Type B pancreatic cell (in vitro differentiated cells): ENCODE measurements at regions not wholly inside any gene's neighbourhood (a gene's known extent, or its start where the extent isn't known, plus 50 kb on each side); places are given as distances from the start of the nearest gene placed in this dataset.
A peak's percentile ranks its signal among the peaks of the same experiment; 100 is the strongest.

Source experiments
- DNase-seq: peaks from one replicate; pipeline ENCODE4 v3.0.0; 2021; ENCODE audit warnings: mixed read lengths; ENCODE audit not compliant: unreplicated experiment; ENCODE audit errors: extremely low spot score
- H3K27ac Mint-ChIP-seq: 2 replicates; pipeline ENCODE4 v1.8.0; 2021; ENCODE audit warnings: mild to moderate bottlenecking, mixed read lengths
- H3K27me3 Mint-ChIP-seq: 2 replicates; pipeline ENCODE4 v1.8.0; 2021; ENCODE audit warnings: mixed read lengths
- H3K36me3 Mint-ChIP-seq: 2 replicates; pipeline ENCODE4 v1.8.0; 2021; ENCODE audit warnings: mixed read lengths
- H3K4me1 Mint-ChIP-seq: one replicate; pipeline ENCODE4 v1.8.0; 2021; ENCODE audit warnings: mixed read lengths; ENCODE audit not compliant: unreplicated experiment
- H3K4me3 Mint-ChIP-seq: 2 replicates; pipeline ENCODE4 v1.8.0; 2021; ENCODE audit warnings: mild to moderate bottlenecking, mixed read lengths
- H3K9me3 Mint-ChIP-seq: 2 replicates; pipeline ENCODE4 v1.8.0; 2021; ENCODE audit warnings: mixed read lengths
- TF ChIP-seq, protein P1 (sequence below): fragments of 200-600 bp; sonication (generic); conservative IDR thresholded peaks from 2 replicates; pipeline ENCODE4 v1.5.0; 2021; ENCODE audit warnings: antibody characterized with exemption, mild to moderate bottlenecking

DNA sequence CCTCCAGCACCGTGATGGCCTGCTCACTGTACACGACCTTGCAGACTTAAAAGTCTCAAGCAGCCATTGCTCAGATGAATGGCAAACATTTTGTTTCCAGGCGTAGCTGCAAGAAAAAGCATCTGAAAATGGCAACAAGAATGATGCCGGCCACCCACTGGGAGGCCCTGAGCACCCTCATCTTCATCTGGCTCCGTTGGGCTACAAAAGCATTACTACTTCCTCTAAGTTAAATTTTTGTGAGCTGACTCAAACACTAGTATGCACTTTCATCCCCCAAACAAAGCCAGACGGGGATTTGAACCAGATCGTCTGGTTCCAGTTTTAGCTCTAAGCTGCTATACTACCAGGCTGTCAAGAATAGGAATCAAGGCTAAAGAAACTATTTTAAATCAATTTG lies 116.6 kb upstream of the CDK1 start:
- Mint-ChIP-seq H3K9me3 (no peaks in the 10 kb centered on the region), H3K27me3 (no peaks in the 10 kb centered on the region), H3K4me3 (no peak overlapping the region), H3K27ac (peak overlapping the region; percentile 86), H3K4me1 (peaks cover 10% of the 10 kb centered on the region), H3K36me3 (no peaks in the 10 kb centered on the region)
- DNase-seq: no peak
- TF ChIP-seq, protein P1, sequence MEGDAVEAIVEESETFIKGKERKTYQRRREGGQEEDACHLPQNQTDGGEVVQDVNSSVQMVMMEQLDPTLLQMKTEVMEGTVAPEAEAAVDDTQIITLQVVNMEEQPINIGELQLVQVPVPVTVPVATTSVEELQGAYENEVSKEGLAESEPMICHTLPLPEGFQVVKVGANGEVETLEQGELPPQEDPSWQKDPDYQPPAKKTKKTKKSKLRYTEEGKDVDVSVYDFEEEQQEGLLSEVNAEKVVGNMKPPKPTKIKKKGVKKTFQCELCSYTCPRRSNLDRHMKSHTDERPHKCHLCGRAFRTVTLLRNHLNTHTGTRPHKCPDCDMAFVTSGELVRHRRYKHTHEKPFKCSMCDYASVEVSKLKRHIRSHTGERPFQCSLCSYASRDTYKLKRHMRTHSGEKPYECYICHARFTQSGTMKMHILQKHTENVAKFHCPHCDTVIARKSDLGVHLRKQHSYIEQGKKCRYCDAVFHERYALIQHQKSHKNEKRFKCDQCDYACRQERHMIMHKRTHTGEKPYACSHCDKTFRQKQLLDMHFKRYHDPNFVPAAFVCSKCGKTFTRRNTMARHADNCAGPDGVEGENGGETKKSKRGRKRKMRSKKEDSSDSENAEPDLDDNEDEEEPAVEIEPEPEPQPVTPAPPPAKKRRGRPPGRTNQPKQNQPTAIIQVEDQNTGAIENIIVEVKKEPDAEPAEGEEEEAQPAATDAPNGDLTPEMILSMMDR: no peak

DNA sequence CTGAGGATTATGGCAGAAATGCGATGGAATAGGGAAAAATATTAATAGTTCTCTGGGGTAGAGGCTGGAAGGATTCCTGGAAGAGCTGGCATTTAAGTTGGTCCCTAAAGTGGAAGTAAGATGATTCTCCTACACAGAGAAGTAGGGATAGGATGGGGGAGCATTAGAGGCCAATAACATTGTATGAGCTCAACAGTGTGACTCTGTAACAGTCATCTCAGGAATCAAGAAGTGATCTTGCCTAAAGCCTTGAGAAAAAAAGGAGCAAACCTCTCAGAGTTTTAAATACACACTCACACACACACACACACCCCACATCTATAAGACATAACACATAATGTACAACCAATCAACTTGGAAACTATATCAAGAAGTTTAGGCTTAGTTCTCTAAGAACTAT lies 117.7 kb upstream of the CDK1 start:
- Mint-ChIP-seq H3K4me3 (no peak overlapping the region), H3K27ac (no peak overlapping the region), H3K9me3 (no peaks in the 10 kb centered on the region), H3K27me3 (no peaks in the 10 kb centered on the region), H3K36me3 (no peaks in the 10 kb centered on the region), H3K4me1 (peaks cover 10% of the 10 kb centered on the region)
- TF ChIP-seq, protein P1: no peak
- DNase-seq: no peak

DNA sequence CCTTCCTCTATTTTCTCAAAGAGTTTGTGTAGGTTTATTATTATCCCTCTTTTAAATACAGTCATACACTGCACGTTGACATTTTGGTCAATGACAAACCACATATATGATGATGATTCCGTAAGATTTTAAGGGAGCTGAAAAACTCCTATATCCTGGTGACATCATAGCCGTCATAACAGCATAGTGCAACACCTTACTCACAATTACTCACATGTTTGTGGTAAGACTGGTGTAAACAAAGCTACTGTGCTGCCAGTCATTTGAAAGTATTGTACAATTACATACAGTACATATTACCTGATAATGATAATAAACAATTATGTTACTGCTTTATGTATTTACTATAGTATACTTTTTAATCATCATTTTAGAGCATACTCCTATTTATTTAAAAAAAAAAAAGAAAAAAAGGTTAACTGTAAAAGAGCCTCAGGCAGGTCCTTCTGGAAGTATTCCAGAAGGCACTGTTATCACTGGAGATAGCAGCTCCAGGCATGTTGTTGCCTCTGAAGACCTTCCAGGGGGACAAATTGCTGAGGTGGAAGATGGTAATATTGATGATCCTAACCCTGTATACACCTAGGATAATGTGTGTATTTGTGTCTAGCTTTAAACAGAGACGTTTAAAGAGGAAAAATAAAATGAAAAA lies 123.3 kb upstream of the CDK1 start:
- Mint-ChIP-seq H3K36me3 (no peaks in the 10 kb centered on the region), H3K27ac (no peak overlapping the region), H3K9me3 (no peaks in the 10 kb centered on the region), H3K27me3 (no peaks in the 10 kb centered on the region), H3K4me3 (no peak overlapping the region), H3K4me1 (peaks cover 6% of the 10 kb centered on the region)
- DNase-seq: no peak
- TF ChIP-seq, protein P1: no peak

DNA sequence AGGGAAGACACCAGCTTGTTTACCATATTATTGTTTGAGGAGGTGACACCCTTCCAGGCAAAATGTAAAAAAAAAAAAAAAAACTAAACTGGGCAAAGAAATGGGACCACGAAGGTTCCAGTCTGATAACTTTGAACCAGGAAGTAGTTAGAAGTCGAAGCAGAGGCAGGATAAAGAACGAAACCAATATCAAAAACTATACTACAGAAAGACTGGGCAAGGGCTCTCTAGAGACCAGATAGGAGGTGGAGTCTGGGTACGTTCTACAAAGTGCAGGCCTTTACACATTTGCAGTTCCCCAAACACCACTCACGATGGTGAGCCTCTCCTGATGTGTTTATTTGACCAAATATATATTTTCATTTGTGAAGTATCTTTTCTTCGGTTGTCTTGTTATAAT lies 125.7 kb upstream of the CDK1 start:
- TF ChIP-seq, protein P1: no peak
- Mint-ChIP-seq H3K27me3 (no peaks in the 10 kb centered on the region), H3K36me3 (no peaks in the 10 kb centered on the region), H3K9me3 (no peaks in the 10 kb centered on the region), H3K4me1 (peaks cover 15% of the 10 kb centered on the region), H3K27ac (no peak overlapping the region), H3K4me3 (no peak overlapping the region)
- DNase-seq: no peak

DNA sequence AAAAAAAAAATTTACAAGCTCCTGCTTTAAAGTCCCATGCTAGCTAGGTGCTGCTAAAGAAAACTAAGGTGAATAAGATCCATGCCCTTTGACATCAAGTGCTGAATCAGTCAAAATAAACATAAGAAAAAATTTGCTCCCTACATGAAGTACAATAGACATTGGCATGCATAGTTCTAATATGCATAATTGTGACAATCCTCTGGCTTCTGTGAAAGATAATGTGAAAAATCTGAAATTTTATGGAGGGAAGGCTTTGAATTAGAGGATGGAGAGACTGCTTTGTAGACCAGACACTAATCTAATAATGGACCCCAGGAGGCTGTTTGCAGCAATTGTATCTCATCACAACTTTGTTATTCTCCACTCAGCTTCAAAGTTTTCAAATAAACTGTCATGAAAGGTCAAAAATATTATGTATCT lies 127.9 kb upstream of the CDK1 start:
- Mint-ChIP-seq H3K27ac (no peak overlapping the region), H3K4me3 (no peak overlapping the region), H3K27me3 (no peaks in the 10 kb centered on the region), H3K36me3 (no peaks in the 10 kb centered on the region), H3K4me1 (peaks cover 19% of the 10 kb centered on the region), H3K9me3 (no peaks in the 10 kb centered on the region)
- no peak for DNase-seq
- TF ChIP-seq, protein P1: no peak
